Mesendoderm (in vitro differentiated cells): ENCODE measurements at regions not wholly inside any gene's neighbourhood (a gene's known extent, or its start where the extent isn't known, plus 50 kb on each side); places are given as distances from the start of the nearest gene placed in this dataset.

ENCODE experiments used
- DNase-seq: peaks from one replicate; pipeline ENCODE4 v3.0.0; 2013
- H2AK5ac ChIP-seq: 2 replicates; pipeline ENCODE4 v1.6.1; 2013; ENCODE audit warnings: low read length, inconsistent platforms
- H2BK120ac ChIP-seq: 2 replicates; pipeline ENCODE4 v1.6.1; 2013; ENCODE audit warnings: low read depth, mild to moderate bottlenecking, low read length, moderate library complexity, mixed read lengths
- H2BK15ac ChIP-seq: replicated peaks from 2 replicates; pipeline ENCODE4 v1.6.1; 2013; ENCODE audit warnings: low read depth, mild to moderate bottlenecking, moderate library complexity
- H2BK5ac ChIP-seq: 2 replicates; pipeline ENCODE4 v1.6.1; 2013; ENCODE audit warnings: low read length, inconsistent platforms
- H3K18ac ChIP-seq: 2 replicates; pipeline ENCODE4 v1.6.1; 2013; ENCODE audit warnings: mild to moderate bottlenecking, low read length, mixed read lengths
- H3K23ac ChIP-seq: one replicate; pipeline ENCODE4 v1.6.1; 2013; ENCODE audit warnings: low read length
- H3K27ac ChIP-seq: 2 replicates; pipeline ENCODE4 v1.5.1; 2013; ENCODE audit warnings: low read depth, mild to moderate bottlenecking, inconsistent platforms, low read length, moderate library complexity
- H3K27me3 ChIP-seq: 2 replicates; pipeline ENCODE4 v1.6.1; 2013; ENCODE audit warnings: low read length, control low read depth, mild to moderate bottlenecking, inconsistent platforms; ENCODE audit not compliant: insufficient read depth, poor library complexity
- H3K36me3 ChIP-seq: 2 replicates; pipeline ENCODE4 v1.6.1; 2013; ENCODE audit warnings: low read length, inconsistent platforms; ENCODE audit not compliant: control insufficient read depth, insufficient read depth
- H3K4ac ChIP-seq: one replicate; pipeline ENCODE4 v1.6.1; 2013; ENCODE audit warnings: low read depth, mild to moderate bottlenecking, low read length, moderate library complexity
- H3K4me1 ChIP-seq: 2 replicates; pipeline ENCODE4 v1.6.1; 2013; ENCODE audit warnings: low read depth, low read length, inconsistent platforms; ENCODE audit not compliant: control insufficient read depth
- H3K4me2 ChIP-seq: 2 replicates; pipeline ENCODE4 v1.6.1; 2013; ENCODE audit warnings: low read length
- H3K4me3 ChIP-seq: 2 replicates; pipeline ENCODE4 v1.5.1; 2013; ENCODE audit warnings: mild to moderate bottlenecking, low read length
- H3K56ac ChIP-seq: one replicate; pipeline ENCODE4 v1.6.1; 2013; ENCODE audit warnings: low read length
- H3K79me1 ChIP-seq: 2 replicates; pipeline ENCODE4 v1.6.1; 2013; ENCODE audit warnings: low read length, inconsistent platforms
- H3K79me2 ChIP-seq: 2 replicates; pipeline ENCODE4 v1.6.1; 2013; ENCODE audit warnings: mild to moderate bottlenecking, low read length; ENCODE audit not compliant: control insufficient read depth, insufficient read depth
- H3K9ac ChIP-seq: 2 replicates; pipeline ENCODE4 v1.6.1; 2013; ENCODE audit warnings: low read length, inconsistent platforms
- H4K5ac ChIP-seq: one replicate; pipeline ENCODE4 v1.6.1; 2013; ENCODE audit warnings: low read length
- H4K8ac ChIP-seq: one replicate; pipeline ENCODE4 v1.6.1; 2013; ENCODE audit warnings: low read depth, mild to moderate bottlenecking, control low read depth, low read length, moderate library complexity
- WGBS: extraction: QIAGEN DNeasy Blood & Tissue Kit; methylation state at CpG from one replicate; pipeline ENCODE4 v1.1.7; 2013; ENCODE audit warnings: low lambda C conversion rate, missing lambda C conversion rate; ENCODE audit not compliant: insufficient coverage; ENCODE audit errors: extremely low coverage; 5-methylcytosine and 5-hydroxymethylcytosine counted together

GRCh38 chr10:29740981-29741545 is 106.3 kb upstream of the SVIL start:
- Histone ChIP-seq H3K4me1 (no peaks in the 10 kb centered on the region), H3K36me3 (no peaks in the 10 kb centered on the region), H3K4me3 (no peak overlapping the region), H2BK120ac (no peak overlapping the region), H3K27me3 (no peaks in the 10 kb centered on the region), H2AK5ac (no peak overlapping the region), H3K27ac (peak overlapping the region; percentile 40), H3K9ac (no peak overlapping the region), H3K4ac (no peak overlapping the region), H2BK5ac (no peak overlapping the region), H3K18ac (no peak overlapping the region), H3K79me1 (no peaks in the 10 kb centered on the region), H3K56ac (peak overlapping the region; percentile 66), H3K4me2 (no peak overlapping the region), H3K79me2 (no peaks in the 10 kb centered on the region), H3K23ac (no peak overlapping the region), H4K5ac (no peak overlapping the region), H2BK15ac (no peak overlapping the region), H4K8ac (no peak overlapping the region)
- no CpG with 5 or more reads among the region's 6 CpGs for WGBS
- no peak for DNase-seq

- H2BK5ac ChIP-seq: no peak overlapping the region
- no peak overlapping the region for H4K5ac ChIP-seq
- no peak overlapping the region for H3K27ac ChIP-seq
- no CpG with 5 or more reads among the region's 11 CpGs for WGBS
- H4K8ac ChIP-seq: no peak overlapping the region
- peaks cover 3% of the 10 kb centered on the region for H3K79me2 ChIP-seq
- H3K18ac ChIP-seq: no peak overlapping the region
- no peaks in the 10 kb centered on the region for H3K4me1 ChIP-seq
- no peak overlapping the region for H2AK5ac ChIP-seq
- no peak overlapping the region for H2BK120ac ChIP-seq
- no peak overlapping the region for H3K56ac ChIP-seq
- H3K9ac ChIP-seq: no peak overlapping the region
- no peaks in the 10 kb centered on the region for H3K36me3 ChIP-seq
- H3K27me3 ChIP-seq: no peaks in the 10 kb centered on the region
- H3K4ac ChIP-seq: no peak overlapping the region
- H2BK15ac ChIP-seq: no peak overlapping the region
- H3K4me3 ChIP-seq: no peak overlapping the region
- H3K4me2 ChIP-seq: no peak overlapping the region
- no peak for DNase-seq
- H3K79me1 ChIP-seq: peaks cover 3% of the 10 kb centered on the region
- H3K23ac ChIP-seq: no peak overlapping the region
Measured at GRCh38 chr10:29738341-29738740, 103.6 kb upstream of the SVIL start.

- Histone ChIP-seq H2BK120ac (no peak overlapping the region), H3K27ac (no peak overlapping the region), H3K79me2 (peaks cover 6% of the 10 kb centered on the region), H3K18ac (no peak overlapping the region), H2BK15ac (no peak overlapping the region), H3K9ac (peak overlapping the region; percentile 68), H3K36me3 (no peaks in the 10 kb centered on the region), H3K23ac (no peak overlapping the region), H4K8ac (no peak overlapping the region), H3K4me2 (peak overlapping the region; percentile 28), H3K4me3 (no peak overlapping the region), H2BK5ac (no peak overlapping the region), H3K4ac (no peak overlapping the region), H3K4me1 (no peaks in the 10 kb centered on the region), H4K5ac (no peak overlapping the region), H3K27me3 (no peaks in the 10 kb centered on the region), H3K79me1 (peaks cover 5% of the 10 kb centered on the region), H3K56ac (peak overlapping the region; percentile 12), H2AK5ac (no peak overlapping the region)
- WGBS: no CpG with 5 or more reads among the region's 27 CpGs
- peak; percentile 58 for DNase-seq
Measured at GRCh38 chr10:29737074-29737593, 102.4 kb upstream of the SVIL start.

- no peaks in the 10 kb centered on the region for H3K36me3 ChIP-seq
Measured at GRCh38 chr10:29736366-29737073, 101.7 kb upstream of the SVIL start.

GRCh38 chr10:29735628-29736365 is 101.0 kb upstream of the SVIL start:
- Histone ChIP-seq H2BK120ac (peak overlapping the region; percentile 46), H3K4me3 (peak overlapping the region; percentile 67), H3K4me2 (peak overlapping the region; percentile 92), H4K5ac (no peak overlapping the region), H4K8ac (no peak overlapping the region), H2AK5ac (no peak overlapping the region), H3K18ac (peak overlapping the region; percentile 91), H3K4me1 (no peaks in the 10 kb centered on the region), H3K23ac (no peak overlapping the region), H3K79me2 (peaks cover 14% of the 10 kb centered on the region), H3K79me1 (peaks cover 9% of the 10 kb centered on the region), H3K4ac (peak overlapping the region; percentile 87), H2BK15ac (no peak overlapping the region), H3K36me3 (no peaks in the 10 kb centered on the region), H3K56ac (peak overlapping the region; percentile 92), H3K27ac (peak overlapping the region; percentile 89), H3K9ac (peak overlapping the region; percentile 84), H3K27me3 (no peaks in the 10 kb centered on the region), H2BK5ac (peak overlapping the region; percentile 44)
- peak; percentile 88 for DNase-seq
- WGBS: no CpG with 5 or more reads among the region's 81 CpGs

More at GRCh38 chr10:29736366-29737073, 101.7 kb upstream of the SVIL start:
- WGBS: no CpG with 5 or more reads among the region's 74 CpGs
- peaks cover 9% of the 10 kb centered on the region for H3K79me1 ChIP-seq
- H3K27me3 ChIP-seq: no peaks in the 10 kb centered on the region
- H2BK5ac ChIP-seq: no peak overlapping the region
- no peaks in the 10 kb centered on the region for H3K4me1 ChIP-seq
- H4K8ac ChIP-seq: peak overlapping the region; percentile 90
- no peak overlapping the region for H4K5ac ChIP-seq
- DNase-seq: peak; percentile 79
- H2AK5ac ChIP-seq: no peak overlapping the region
- H3K56ac ChIP-seq: peak overlapping the region; percentile 91
- peak overlapping the region; percentile 16 for H3K4me3 ChIP-seq
- H3K18ac ChIP-seq: peak overlapping the region; percentile 57
- peaks cover 12% of the 10 kb centered on the region for H3K79me2 ChIP-seq
- H3K4me2 ChIP-seq: peak overlapping the region; percentile 92
- H3K4ac ChIP-seq: peak overlapping the region; percentile 19
- peak overlapping the region; percentile 68 for H3K9ac ChIP-seq
- peak overlapping the region; percentile 94 for H3K23ac ChIP-seq
- no peak overlapping the region for H2BK120ac ChIP-seq
- H2BK15ac ChIP-seq: no peak overlapping the region
- H3K27ac ChIP-seq: no peak overlapping the region
